Neuron (in vitro differentiated cells): ENCODE measurements at regions not wholly inside any gene's neighbourhood (a gene's known extent, or its start where the extent isn't known, plus 50 kb on each side); places are given as distances from the start of the nearest gene placed in this dataset.

ENCODE experiments used
- H2AFZ ChIP-seq: one replicate; pipeline ENCODE4 v1.6.1; 2013; ENCODE audit warnings: low read depth, mild to moderate bottlenecking, inconsistent platforms, low read length, moderate library complexity
- H3K27me3 ChIP-seq: one replicate; pipeline ENCODE4 v1.6.1; 2013; ENCODE audit warnings: low read length; ENCODE audit not compliant: insufficient read depth
- H3K36me3 ChIP-seq: one replicate; pipeline ENCODE4 v1.6.1; 2013; ENCODE audit warnings: low read length; ENCODE audit not compliant: insufficient read depth
- H3K4me1 ChIP-seq: one replicate; pipeline ENCODE4 v1.6.1; 2013; ENCODE audit warnings: low read length; ENCODE audit not compliant: insufficient read depth
- H3K4me3 ChIP-seq: 2 replicates; pipeline ENCODE4 v1.5.1; 2013; ENCODE audit warnings: mild to moderate bottlenecking, low read length, moderate library complexity
- H3K9me3 ChIP-seq: one replicate; pipeline ENCODE4 v1.6.1; 2013; ENCODE audit warnings: low read length

GRCh38 chr1:82947278-82947677 lies 1051.7 kb downstream of the TTLL7 start:
- Histone ChIP-seq H3K9me3 (no peaks in the 10 kb centered on the region), H3K4me1 (no peaks in the 10 kb centered on the region), H3K27me3 (no peaks in the 10 kb centered on the region), H3K36me3 (no peaks in the 10 kb centered on the region), H3K4me3 (no peak overlapping the region), H2AFZ (no peak overlapping the region)

GRCh38 chr1:82946096-82946605 lies 1052.8 kb downstream of the TTLL7 start:
- no peaks in the 10 kb centered on the region for H3K4me1 ChIP-seq
- no peak overlapping the region for H3K4me3 ChIP-seq
- H3K9me3 ChIP-seq, result no peaks in the 10 kb centered on the region
- no peaks in the 10 kb centered on the region for H3K27me3 ChIP-seq
- no peak overlapping the region for H2AFZ ChIP-seq
- no peaks in the 10 kb centered on the region for H3K36me3 ChIP-seq

GRCh38 chr1:82944822-82945221 lies 1054.1 kb downstream of the TTLL7 start:
- no peaks in the 10 kb centered on the region for H3K36me3 ChIP-seq
- H3K27me3 ChIP-seq, result no peaks in the 10 kb centered on the region
- no peak overlapping the region for H2AFZ ChIP-seq
- no peak overlapping the region for H3K4me3 ChIP-seq
- no peaks in the 10 kb centered on the region for H3K9me3 ChIP-seq
- no peaks in the 10 kb centered on the region for H3K4me1 ChIP-seq

- Histone ChIP-seq H3K4me1 (no peaks in the 10 kb centered on the region), H3K4me3 (no peak overlapping the region), H2AFZ (no peak overlapping the region), H3K36me3 (no peaks in the 10 kb centered on the region), H3K27me3 (no peaks in the 10 kb centered on the region), H3K9me3 (peaks cover 2% of the 10 kb centered on the region)
These were observed 1064.9 kb downstream of the TTLL7 start for GRCh38 chr1:82934074-82934473.

GRCh38 chr1:82932727-82933126 lies 1066.2 kb downstream of the TTLL7 start:
- Histone ChIP-seq H3K27me3 (no peaks in the 10 kb centered on the region), H3K9me3 (peaks cover 2% of the 10 kb centered on the region), H3K4me1 (no peaks in the 10 kb centered on the region), H2AFZ (no peak overlapping the region), H3K36me3 (no peaks in the 10 kb centered on the region), H3K4me3 (no peak overlapping the region)

- no peak overlapping the region for H3K4me3 ChIP-seq
These were observed 1066.7 kb downstream of the TTLL7 start for GRCh38 chr1:82932207-82932606.

GRCh38 chr1:82931006-82931405 lies 1067.9 kb downstream of the TTLL7 start:
- no peak overlapping the region for H2AFZ ChIP-seq
- H3K4me1 ChIP-seq, result no peaks in the 10 kb centered on the region
- no peaks in the 10 kb centered on the region for H3K36me3 ChIP-seq
- H3K4me3 ChIP-seq, result no peak overlapping the region
- no peaks in the 10 kb centered on the region for H3K27me3 ChIP-seq
- no peaks in the 10 kb centered on the region for H3K9me3 ChIP-seq

More at GRCh38 chr1:82932207-82932606, 1066.7 kb downstream of the TTLL7 start:
- H2AFZ ChIP-seq, result no peak overlapping the region
- H3K36me3 ChIP-seq, result no peaks in the 10 kb centered on the region
- H3K9me3 ChIP-seq, result peaks cover 2% of the 10 kb centered on the region
- H3K4me1 ChIP-seq, result no peaks in the 10 kb centered on the region
- H3K27me3 ChIP-seq, result no peaks in the 10 kb centered on the region

- H3K27me3 ChIP-seq, result no peaks in the 10 kb centered on the region
- H3K9me3 ChIP-seq, result no peaks in the 10 kb centered on the region
These were observed 1071.2 kb downstream of the TTLL7 start for GRCh38 chr1:82927753-82928152.

GRCh38 chr1:82924666-82925065 lies 1074.3 kb downstream of the TTLL7 start:
- no peak overlapping the region for H2AFZ ChIP-seq
- H3K9me3 ChIP-seq, result no peaks in the 10 kb centered on the region
- no peak overlapping the region for H3K4me3 ChIP-seq
- no peaks in the 10 kb centered on the region for H3K27me3 ChIP-seq
- H3K4me1 ChIP-seq, result peaks cover 18% of the 10 kb centered on the region
- no peaks in the 10 kb centered on the region for H3K36me3 ChIP-seq

More at GRCh38 chr1:82927753-82928152, 1071.2 kb downstream of the TTLL7 start:
- Histone ChIP-seq H3K36me3 (no peaks in the 10 kb centered on the region), H3K4me3 (no peak overlapping the region), H2AFZ (no peak overlapping the region), H3K4me1 (peaks cover 7% of the 10 kb centered on the region)

- Histone ChIP-seq H3K36me3 (no peaks in the 10 kb centered on the region), H3K9me3 (no peaks in the 10 kb centered on the region), H3K27me3 (no peaks in the 10 kb centered on the region), H2AFZ (no peak overlapping the region), H3K4me1 (peaks cover 20% of the 10 kb centered on the region), H3K4me3 (no peak overlapping the region)
These were observed 1075.0 kb downstream of the TTLL7 start for GRCh38 chr1:82923931-82924330.

- Histone ChIP-seq H3K36me3 (no peaks in the 10 kb centered on the region), H3K4me1 (peaks cover 20% of the 10 kb centered on the region), H3K4me3 (no peak overlapping the region), H3K27me3 (no peaks in the 10 kb centered on the region), H3K9me3 (no peaks in the 10 kb centered on the region), H2AFZ (no peak overlapping the region)
These were observed 1077.2 kb downstream of the TTLL7 start for GRCh38 chr1:82921759-82922158.

GRCh38 chr1:82920418-82921248 lies 1078.3 kb downstream of the TTLL7 start:
- no peaks in the 10 kb centered on the region for H3K9me3 ChIP-seq
- no peak overlapping the region for H2AFZ ChIP-seq
- H3K4me3 ChIP-seq, result no peak overlapping the region
- H3K36me3 ChIP-seq, result no peaks in the 10 kb centered on the region
- no peaks in the 10 kb centered on the region for H3K27me3 ChIP-seq
- peaks cover 20% of the 10 kb centered on the region for H3K4me1 ChIP-seq

- Histone ChIP-seq H3K9me3 (no peaks in the 10 kb centered on the region), H2AFZ (no peak overlapping the region)
These were observed 1079.1 kb downstream of the TTLL7 start for GRCh38 chr1:82919837-82920236.

More at GRCh38 chr1:82919837-82920236, 1079.1 kb downstream of the TTLL7 start:
- Histone ChIP-seq H3K4me1 (peaks cover 27% of the 10 kb centered on the region), H3K27me3 (no peaks in the 10 kb centered on the region), H3K36me3 (no peaks in the 10 kb centered on the region), H3K4me3 (no peak overlapping the region)
